Fibroblast of villous mesenchyme (primary cell): ENCODE measurements at regions not wholly inside any gene's neighbourhood (a gene's known extent, or its start where the extent isn't known, plus 50 kb on each side); places are given as distances from the start of the nearest gene placed in this dataset.
"Not testable (repeated sequence)": the region's sequence is repeated elsewhere in the genome, so short reads cannot be mapped to it uniquely, and the experiment has no call there.

ENCODE experiments used
- DNase-seq: peaks from one replicate; pipeline ENCODE4 v3.0.0-alpha.2; 2010; ENCODE audit warnings: low read depth
- H3K4me3 ChIP-seq: 2 replicates; pipeline ENCODE4 v1.5.1; 2011; ENCODE audit warnings: low read depth, mild to moderate bottlenecking, low read length
- TF ChIP-seq, protein P1 (sequence below): IDR thresholded peaks from 2 replicates; pipeline ENCODE4 v1.5.1; 2012; ENCODE audit warnings: low read depth, mild to moderate bottlenecking, low read length; ENCODE audit not compliant: insufficient read depth

DNA sequence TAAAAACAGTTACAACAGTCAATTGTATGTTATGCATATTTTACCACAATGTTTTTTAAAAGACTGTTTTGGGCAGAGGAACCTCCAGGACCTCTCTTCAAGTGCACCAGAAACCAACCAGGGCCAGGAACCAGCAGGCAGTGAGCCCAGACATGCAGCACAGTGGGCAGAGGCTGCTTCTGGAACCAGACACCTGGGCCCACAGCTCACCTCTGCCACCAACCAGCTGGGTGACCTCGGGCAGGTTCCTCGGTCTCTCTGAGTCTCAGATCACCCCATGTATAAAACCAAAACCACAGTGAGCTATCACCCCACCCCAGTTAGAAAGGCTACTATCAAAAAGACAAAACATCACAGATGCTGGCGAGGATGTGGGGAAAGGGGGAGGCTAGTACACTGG, 161.0 kb downstream of the C16orf95 start:
- TF ChIP-seq, protein P1, sequence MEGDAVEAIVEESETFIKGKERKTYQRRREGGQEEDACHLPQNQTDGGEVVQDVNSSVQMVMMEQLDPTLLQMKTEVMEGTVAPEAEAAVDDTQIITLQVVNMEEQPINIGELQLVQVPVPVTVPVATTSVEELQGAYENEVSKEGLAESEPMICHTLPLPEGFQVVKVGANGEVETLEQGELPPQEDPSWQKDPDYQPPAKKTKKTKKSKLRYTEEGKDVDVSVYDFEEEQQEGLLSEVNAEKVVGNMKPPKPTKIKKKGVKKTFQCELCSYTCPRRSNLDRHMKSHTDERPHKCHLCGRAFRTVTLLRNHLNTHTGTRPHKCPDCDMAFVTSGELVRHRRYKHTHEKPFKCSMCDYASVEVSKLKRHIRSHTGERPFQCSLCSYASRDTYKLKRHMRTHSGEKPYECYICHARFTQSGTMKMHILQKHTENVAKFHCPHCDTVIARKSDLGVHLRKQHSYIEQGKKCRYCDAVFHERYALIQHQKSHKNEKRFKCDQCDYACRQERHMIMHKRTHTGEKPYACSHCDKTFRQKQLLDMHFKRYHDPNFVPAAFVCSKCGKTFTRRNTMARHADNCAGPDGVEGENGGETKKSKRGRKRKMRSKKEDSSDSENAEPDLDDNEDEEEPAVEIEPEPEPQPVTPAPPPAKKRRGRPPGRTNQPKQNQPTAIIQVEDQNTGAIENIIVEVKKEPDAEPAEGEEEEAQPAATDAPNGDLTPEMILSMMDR, result no peak
- no peak overlapping the region for H3K4me3 ChIP-seq
- DNase-seq, result no peak

DNA sequence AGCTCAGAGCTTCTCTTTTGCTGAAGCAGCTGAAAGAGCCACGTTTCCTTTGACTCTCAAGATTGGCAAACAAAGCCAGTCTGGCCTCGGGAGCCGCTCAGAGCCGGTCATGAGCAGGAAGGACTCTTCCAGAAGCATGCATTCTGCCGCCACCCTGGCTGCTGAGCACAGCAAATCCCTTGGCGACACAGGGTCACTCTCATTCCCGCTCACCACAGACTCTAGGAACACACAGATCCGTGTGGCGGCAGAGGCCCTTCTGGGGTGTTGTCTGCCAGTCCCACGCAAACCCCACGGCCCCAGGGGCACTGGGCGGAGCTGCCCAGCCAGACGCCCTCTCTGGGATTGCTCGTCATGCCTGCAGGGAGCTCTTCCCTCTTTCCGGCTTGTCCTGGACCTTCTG, 157.0 kb downstream of the C16orf95 start:
- no peak overlapping the region for H3K4me3 ChIP-seq
- TF ChIP-seq, protein P1, result no peak
- no peak for DNase-seq

DNA sequence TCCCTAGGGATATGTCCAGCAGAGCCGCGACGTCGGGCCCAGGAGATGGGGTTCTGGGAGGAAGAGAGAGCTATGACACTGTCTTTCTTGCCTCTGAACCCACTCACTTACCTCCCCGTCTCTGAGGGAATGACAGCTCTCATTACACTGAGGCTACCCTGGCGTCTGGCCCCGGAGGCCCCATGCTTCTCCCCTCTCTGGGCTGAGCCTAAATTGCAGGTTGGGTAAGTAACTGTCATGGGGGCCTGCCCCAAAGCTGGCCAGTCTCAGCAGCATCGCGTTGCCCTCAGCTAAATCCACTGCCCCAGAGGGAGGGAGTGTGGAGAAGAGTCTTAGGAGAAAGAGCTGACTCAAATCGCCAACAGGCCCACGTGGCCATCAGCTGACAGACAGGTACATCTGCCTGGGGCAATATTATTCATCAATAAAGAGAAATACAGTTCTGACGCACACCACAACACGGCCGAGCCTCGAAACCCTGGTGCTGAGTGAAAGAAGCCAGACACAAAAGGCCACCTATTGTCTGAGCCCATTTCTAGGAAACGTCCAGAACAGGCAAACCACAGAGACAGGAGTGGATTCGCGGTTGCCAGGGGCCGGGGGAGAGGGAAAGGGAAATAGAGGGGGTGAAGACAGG, 156.4 kb downstream of the C16orf95 start:
- no peak overlapping the region for H3K4me3 ChIP-seq
- DNase-seq, result no peak
- TF ChIP-seq, protein P1, result no peak

DNA sequence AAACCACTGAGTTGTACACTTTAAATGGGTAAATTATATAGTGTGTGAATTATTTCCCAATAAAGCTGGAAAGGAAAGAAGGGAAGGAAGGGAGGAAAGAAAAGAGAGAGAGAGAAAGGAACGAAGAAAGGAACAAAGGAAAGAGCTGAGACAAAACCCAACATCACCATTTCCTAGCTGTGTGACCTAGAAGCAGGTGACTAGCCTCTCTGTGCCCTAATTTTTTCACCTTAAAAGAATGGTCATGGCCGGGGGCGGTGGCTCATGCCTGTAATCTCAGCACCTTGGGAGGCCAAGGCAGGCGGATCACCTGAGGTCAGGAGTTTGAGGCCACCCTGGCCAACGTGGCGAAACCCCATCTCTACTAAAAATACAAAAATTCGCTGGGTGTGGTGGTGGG, 155.8 kb downstream of the C16orf95 start:
- not testable (repeated sequence) for H3K4me3 ChIP-seq

DNA sequence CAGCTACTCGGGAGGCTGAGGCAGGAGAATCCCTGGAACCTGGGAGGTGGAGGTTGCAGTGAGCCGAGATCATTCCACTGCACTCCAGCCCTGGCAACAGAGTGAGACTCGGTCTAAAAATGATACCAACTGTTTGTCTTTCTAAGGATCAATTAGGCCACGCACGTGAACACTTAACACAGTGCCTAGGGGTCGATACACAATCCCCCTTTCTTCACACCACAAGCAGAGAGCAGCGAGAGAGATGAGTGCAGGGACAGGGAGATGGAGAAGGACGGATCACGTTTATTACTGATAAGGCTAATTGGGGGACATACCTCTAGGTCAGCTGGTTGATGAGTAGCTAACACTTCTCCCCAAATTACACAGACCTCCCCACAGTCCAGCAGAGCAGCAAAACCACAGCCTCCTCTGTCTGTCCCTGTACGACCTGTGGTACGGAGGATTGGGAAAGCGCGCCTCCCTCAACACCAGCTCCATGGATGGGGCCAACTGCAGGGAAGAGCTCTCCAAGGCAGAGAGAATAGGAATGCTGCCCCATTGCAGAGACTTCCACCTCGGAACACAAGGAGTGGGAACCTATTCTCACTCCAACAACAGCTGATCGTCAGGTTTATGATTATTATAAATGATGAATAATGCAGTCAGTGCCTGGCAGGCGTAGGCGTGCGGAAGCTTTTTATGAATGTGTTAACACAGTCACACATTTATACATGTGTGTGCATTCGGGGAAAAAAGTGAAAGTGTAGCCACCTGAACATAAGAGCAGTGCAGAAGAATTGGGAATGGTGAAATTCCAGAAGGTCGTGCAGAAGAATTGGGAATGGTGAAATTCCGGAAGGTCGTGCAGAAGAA, 155.1 kb downstream of the C16orf95 start:
- DNase-seq, result no peak
- no peak overlapping the region for H3K4me3 ChIP-seq
- TF ChIP-seq, protein P1, result no peak

More for the DNA sequence above, 155.8 kb downstream of the C16orf95 start:
- DNase-seq, result not testable (repeated sequence)

DNA sequence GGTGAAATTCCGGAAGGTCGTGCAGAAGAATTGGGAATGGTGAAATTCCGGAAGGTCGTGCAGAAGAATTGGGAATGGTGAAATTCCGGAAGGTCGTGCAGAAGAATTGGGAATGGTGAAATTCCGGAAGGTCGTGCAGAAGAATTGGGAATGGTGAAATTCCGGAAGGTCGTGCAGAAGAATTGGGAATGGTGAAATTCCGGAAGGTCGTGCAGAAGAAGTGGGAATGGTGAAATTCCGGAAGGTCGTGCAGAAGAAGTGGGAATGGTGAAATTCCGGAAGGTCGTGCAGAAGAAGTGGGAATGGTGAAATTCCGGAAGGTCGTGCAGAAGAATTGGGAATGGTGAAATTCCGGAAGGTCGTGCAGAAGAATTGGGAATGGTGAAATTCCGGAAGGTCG, 154.4 kb downstream of the C16orf95 start:
- DNase-seq, H3K4me3 ChIP-seq: not testable (repeated sequence)

DNA sequence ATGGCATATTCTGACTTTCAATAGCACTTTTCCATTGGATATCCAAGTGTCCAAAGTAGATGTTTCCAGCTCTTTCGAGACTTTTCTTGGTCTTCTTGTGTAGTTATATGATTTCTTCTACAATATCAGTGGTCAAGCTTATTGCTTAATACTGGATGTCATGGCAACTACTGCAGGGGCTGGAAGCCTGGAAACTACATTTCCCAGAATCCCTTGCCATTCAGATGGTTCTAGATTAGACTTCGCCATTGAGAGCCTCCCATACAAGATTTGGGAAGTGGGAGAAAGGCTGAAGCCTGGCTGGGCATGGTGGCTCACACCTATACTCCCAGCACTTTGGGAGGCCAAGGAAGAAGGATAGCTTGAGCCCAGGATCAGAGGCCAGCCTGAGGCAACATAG, 153.6 kb downstream of the C16orf95 start:
- H3K4me3 ChIP-seq, result no peak overlapping the region
- TF ChIP-seq, protein P1, result no peak

DNA sequence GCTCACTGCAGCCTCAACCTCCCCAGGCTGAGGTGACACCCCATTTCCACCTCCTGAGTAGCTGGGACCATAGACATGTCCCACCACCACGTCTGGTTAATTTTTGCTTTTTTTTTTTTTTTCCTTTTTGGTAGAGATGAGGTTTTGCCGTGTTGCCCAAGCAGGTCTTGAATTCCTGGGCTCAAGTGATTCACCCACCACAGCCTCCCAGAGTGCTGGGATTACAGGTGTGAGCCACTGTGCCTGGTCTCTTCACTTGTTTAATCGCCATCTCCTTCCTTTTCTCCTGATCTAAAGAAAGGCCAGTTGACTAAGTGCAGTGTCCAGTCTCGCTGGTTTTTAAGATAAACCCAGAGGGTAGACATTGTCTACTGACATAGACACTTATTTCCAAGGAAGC, 152.0 kb downstream of the C16orf95 start:
- H3K4me3 ChIP-seq, result no peak overlapping the region
- TF ChIP-seq, protein P1, result no peak
- DNase-seq, result no peak

More for the DNA sequence above, 153.6 kb downstream of the C16orf95 start:
- no peak for DNase-seq
